HG03565 (cell line): ENCODE measurements at regions not wholly inside any gene's neighbourhood (a gene's known extent, or its start where the extent isn't known, plus 50 kb on each side); places are given as distances from the start of the nearest gene placed in this dataset.
"Not testable (repeated sequence)": the region's sequence is repeated elsewhere in the genome, so short reads cannot be mapped to it uniquely, and the experiment has no call there.

ENCODE experiments used
- ATAC-seq: cut with Tn5 transposase; IDR thresholded peaks from one replicate; pipeline ENCODE4 v1.9.1; 2021; ENCODE audit warnings: mild to moderate bottlenecking, moderate library complexity; ENCODE audit not compliant: unreplicated experiment

GRCh38 chr14:37977481-37977880 lies 230.2 kb upstream of the SSTR1 start:
- ATAC-seq = no peak

GRCh38 chr14:37985826-37986470 lies 221.8 kb upstream of the SSTR1 start:
- ATAC-seq = no peak

GRCh38 chr14:37988472-37988871 lies 219.2 kb upstream of the SSTR1 start:
- no peak for ATAC-seq

- no peak for ATAC-seq
Measured at GRCh38 chr14:37991027-37991426, 216.7 kb upstream of the SSTR1 start.

- ATAC-seq = no peak
Measured at GRCh38 chr14:37992499-37992898, 215.2 kb upstream of the SSTR1 start.

- no peak for ATAC-seq
Measured at GRCh38 chr14:37994846-37995372, 212.8 kb upstream of the SSTR1 start.

GRCh38 chr14:37997017-37997416 lies 210.7 kb upstream of the SSTR1 start:
- ATAC-seq = no peak

- ATAC-seq = no peak
Measured at GRCh38 chr14:38000340-38000739, 207.4 kb upstream of the SSTR1 start.

GRCh38 chr14:38001501-38001900 lies 206.2 kb upstream of the SSTR1 start:
- ATAC-seq = no peak

- ATAC-seq = no peak
Measured at GRCh38 chr14:38003746-38004609, 203.7 kb upstream of the SSTR1 start.

GRCh38 chr14:38004610-38004879 lies 203.2 kb upstream of the SSTR1 start:
- ATAC-seq = no peak

GRCh38 chr14:38011156-38011555 lies 196.5 kb upstream of the SSTR1 start:
- not testable (repeated sequence) for ATAC-seq

- no peak for ATAC-seq
Measured at GRCh38 chr14:38012056-38012455, 195.6 kb upstream of the SSTR1 start.

- no peak for ATAC-seq
Measured at GRCh38 chr14:38016497-38016896, 191.2 kb upstream of the SSTR1 start.

GRCh38 chr14:38021861-38022260 lies 185.8 kb upstream of the SSTR1 start:
- no peak for ATAC-seq

GRCh38 chr14:38022775-38023174 lies 184.9 kb upstream of the SSTR1 start:
- no peak for ATAC-seq

GRCh38 chr14:38038171-38038570 lies 169.5 kb upstream of the SSTR1 start:
- no peak for ATAC-seq

- no peak for ATAC-seq
Measured at GRCh38 chr14:38038986-38039385, 168.7 kb upstream of the SSTR1 start.

- no peak for ATAC-seq
Measured at GRCh38 chr14:38039496-38039895, 168.2 kb upstream of the SSTR1 start.

GRCh38 chr14:38040411-38040810 lies 167.3 kb upstream of the SSTR1 start:
- no peak for ATAC-seq

- no peak for ATAC-seq
Measured at GRCh38 chr14:38042322-38042721, 165.4 kb upstream of the SSTR1 start.

GRCh38 chr14:38044710-38045109 lies 163.0 kb upstream of the SSTR1 start:
- ATAC-seq = no peak
